Hypothalamus (tissue), 51 donors: ENCODE measurements at regions not wholly inside any gene's neighbourhood (a gene's known extent, or its start where the extent isn't known, plus 50 kb on each side); places are given as distances from the start of the nearest gene placed in this dataset.

Experiments used
- DNase-seq, 51 donors: peaks; one replicate each; lab custom pipeline; 2025; lab: John Stamatoyannopoulos, UW

- no peak for DNase-seq
These were observed 133.3 kb upstream of the GUCY1A2 start for GRCh38 chr11:107151579-107151978.

- no peak for DNase-seq
These were observed 132.9 kb upstream of the GUCY1A2 start for GRCh38 chr11:107151158-107151557.

GRCh38 chr11:107140983-107141382, 122.7 kb upstream of the GUCY1A2 start:
- peak in 1 of 51 donors; percentile 12 for DNase-seq

- no peak for DNase-seq
These were observed 121.1 kb upstream of the GUCY1A2 start for GRCh38 chr11:107139396-107139795.

GRCh38 chr11:107136892-107137291, 118.6 kb upstream of the GUCY1A2 start:
- DNase-seq = no peak

- DNase-seq = no peak
These were observed 113.5 kb upstream of the GUCY1A2 start for GRCh38 chr11:107131756-107132155.

- no peak for DNase-seq
These were observed 104.7 kb upstream of the GUCY1A2 start for GRCh38 chr11:107123022-107123421.

GRCh38 chr11:107118025-107118720, 99.9 kb upstream of the GUCY1A2 start:
- no peak for DNase-seq

- DNase-seq = no peak
These were observed 98.1 kb upstream of the GUCY1A2 start for GRCh38 chr11:107116358-107116757.

- DNase-seq = no peak
These were observed 84.6 kb upstream of the GUCY1A2 start for GRCh38 chr11:107102692-107103477.

- no peak for DNase-seq
These were observed 74.4 kb upstream of the GUCY1A2 start for GRCh38 chr11:107092667-107093066.

GRCh38 chr11:107078375-107078774, 60.1 kb upstream of the GUCY1A2 start:
- no peak for DNase-seq

- DNase-seq = no peak
These were observed 58.6 kb upstream of the GUCY1A2 start for GRCh38 chr11:107076832-107077231.

- DNase-seq = no peak
These were observed 52.9 kb upstream of the GUCY1A2 start for GRCh38 chr11:107071129-107071528.
